GM12878 (cell line): ENCODE measurements at regions not wholly inside any gene's neighbourhood (a gene's known extent, or its start where the extent isn't known, plus 50 kb on each side); places are given as distances from the start of the nearest gene placed in this dataset.

Experiments
- ATAC-seq: fragments of 200-7000 bp; cut with Tn5 transposase; 3 replicates; pipeline ENCODE4 v1.9.1; 2020; ENCODE audit warnings: mild to moderate bottlenecking, moderate library complexity
- BruUV-seq: library from RNA; stranded (reverse); fragments of 400-500 nt; replicated peaks from 2 replicates; lab custom pipeline; 2021; lab: Mats Ljungman, UMichigan
- CTCF ChIA-PET: fragments of 300-600 bp; sonication (Branson Sonifier 250); formaldehyde crosslinking; extraction: SDS; loops from one replicate; lab custom pipeline; 2021; ENCODE audit warnings: inconsistent platforms; lab: Yijun Ruan, JAX
- POLR2A ChIA-PET: fragments of 350-600 bp; formaldehyde crosslinking; extraction: SDS; loops from one replicate; lab custom pipeline; 2021; ENCODE audit warnings: inconsistent platforms; lab: Charles Lee
- RAD21 ChIA-PET: fragments of 300-600 bp; sonication (Branson Sonifier 250); formaldehyde crosslinking; loops from one replicate; lab custom pipeline; 2023; ENCODE audit warnings: antibody characterized with exemption; ENCODE audit not compliant: unreplicated experiment; lab: Charles Lee
- SMC1A ChIA-PET: fragments of 300-600 bp; sonication (Branson Sonifier 250); formaldehyde crosslinking; loops from one replicate; lab custom pipeline; 2023; ENCODE audit not compliant: unreplicated experiment, uncharacterized antibody; lab: Charles Lee
- DNase-seq: peaks from one replicate; pipeline ENCODE4 v3.0.0-alpha.2; 2011; ENCODE audit warnings: low read depth, low spot score
- FAIRE-seq: peaks from 3 replicates; lab custom pipeline; 2011; peaks lifted over from hg19 to GRCh38; lab: Jason Lieb, UNC
- H2AFZ ChIP-seq: 2 replicates; pipeline ENCODE4 v1.6.0; 2011; ENCODE audit warnings: low read depth, low read length, control low read depth; ENCODE audit not compliant: control insufficient read depth
- H3K27ac ChIP-seq: 2 replicates; pipeline ENCODE4 v1.5.1; 2011; ENCODE audit warnings: control low read depth; ENCODE audit not compliant: control insufficient read depth, insufficient read depth
- H3K27me3 ChIP-seq, 2 experiments: replicated peaks in 1 of 2; 2 replicates each; pipeline versions ENCODE4 v1.6.0 to v1.6.1; 2011; ENCODE audit warnings: low read length in 1 of 2; ENCODE audit not compliant: control insufficient read depth in 2 of 2, insufficient read depth in 2 of 2
- H3K36me3 ChIP-seq, 2 experiments: 2 replicates each; pipeline ENCODE4 v1.5.1; 2011; ENCODE audit warnings: low read length in 1 of 2; ENCODE audit not compliant: control insufficient read depth in 2 of 2, insufficient read depth in 2 of 2
- H3K4me1 ChIP-seq: 2 replicates; pipeline ENCODE4 v1.6.1; 2011; ENCODE audit warnings: mild to moderate bottlenecking, low read length, moderate library complexity, mixed read lengths; ENCODE audit not compliant: control insufficient read depth, insufficient read depth
- H3K4me2 ChIP-seq: 2 replicates; pipeline ENCODE4 v1.6.0; 2011; ENCODE audit warnings: control low read depth; ENCODE audit not compliant: control insufficient read depth, insufficient read depth
- H3K4me3 ChIP-seq: fragments of 200-600 bp; sonication (generic); 2 replicates; pipeline ENCODE4 v1.5.1; 2016
- H3K79me2 ChIP-seq: 2 replicates; pipeline ENCODE4 v1.6.0; 2011; ENCODE audit warnings: low read length; ENCODE audit not compliant: control insufficient read depth, insufficient read depth
- H3K9ac ChIP-seq: 2 replicates; pipeline ENCODE4 v1.8.0; 2011; ENCODE audit warnings: low read length, control low read depth, mixed read lengths; ENCODE audit not compliant: control insufficient read depth, insufficient read depth
- H3K9me3 ChIP-seq: replicated peaks from 3 replicates; pipeline ENCODE4 v1.5.1; 2011; ENCODE audit warnings: mild to moderate bottlenecking, low read length; ENCODE audit not compliant: control insufficient read depth, insufficient read depth
- H4K20me1 ChIP-seq: 2 replicates; pipeline ENCODE4 v1.6.0; 2011; ENCODE audit not compliant: control insufficient read depth, insufficient read depth
- ATF3 ChIP-seq: IDR thresholded peaks from 2 replicates; pipeline ENCODE4 v1.6.1; 2011; ENCODE audit warnings: low read depth, mild to moderate bottlenecking, low read length, moderate library complexity, borderline replicate concordance; ENCODE audit errors: extremely low read depth
- CBX3 ChIP-seq: fragments of 200-600 bp; sonication (generic); IDR thresholded peaks from 2 replicates; pipeline ENCODE4 v1.6.1; 2016; ENCODE audit warnings: low read depth, borderline replicate concordance
- HDAC2 ChIP-seq: fragments of 200-600 bp; sonication (generic); IDR thresholded peaks from 2 replicates; pipeline ENCODE4 v1.6.1; 2017
- KLF5 ChIP-seq: fragments of 450-650 bp; IDR thresholded peaks from 2 replicates; pipeline ENCODE4 v1.6.1; 2014; ENCODE audit warnings: mild to moderate bottlenecking; ENCODE audit not compliant: partially characterized antibody
- MAX ChIP-seq: IDR thresholded peaks from 2 replicates; pipeline ENCODE4 v1.6.1; 2012; ENCODE audit warnings: low read depth, low read length, improper control_type of control experiment
- MEF2A ChIP-seq: IDR thresholded peaks from 2 replicates; pipeline ENCODE4 v1.6.1; 2011; ENCODE audit warnings: low read depth, mild to moderate bottlenecking, low read length, moderate library complexity; ENCODE audit not compliant: insufficient read depth
- MTA3 ChIP-seq: IDR thresholded peaks from 2 replicates; pipeline ENCODE4 v1.6.1; 2012; ENCODE audit warnings: low read length, inconsistent platforms, borderline replicate concordance
- MYB ChIP-seq: fragments of 150-350 bp; IDR thresholded peaks from 2 replicates; pipeline ENCODE4 v1.6.1; 2014; ENCODE audit warnings: mild to moderate bottlenecking, low read depth, low read length, borderline replicate concordance
- RB1 ChIP-seq: fragments of 450-650 bp; formaldehyde crosslinking; IDR thresholded peaks from 2 replicates; pipeline ENCODE4 v1.6.1; 2017; ENCODE audit warnings: mild to moderate bottlenecking, borderline replicate concordance
- REST ChIP-seq: IDR thresholded peaks from 2 replicates; pipeline ENCODE4 v1.6.1; 2012; ENCODE audit warnings: mild to moderate bottlenecking, low read depth, low read length
- SIN3A ChIP-seq: IDR thresholded peaks from 2 replicates; pipeline ENCODE4 v1.6.1; 2012; ENCODE audit warnings: low read depth, low read length, improper control_type of control experiment
- SKIL ChIP-seq: fragments of 450-650 bp; IDR thresholded peaks from 2 replicates; pipeline ENCODE4 v1.6.1; 2017; ENCODE audit warnings: mild to moderate bottlenecking, low read depth, inconsistent platforms; ENCODE audit not compliant: poor library complexity, severe bottlenecking
- SUZ12 ChIP-seq: fragments of 200-600 bp; sonication (generic); IDR thresholded peaks from one replicate; pipeline ENCODE4 v1.6.1; 2018; ENCODE audit warnings: antibody characterized with exemption, mild to moderate bottlenecking; ENCODE audit not compliant: unreplicated experiment
- ZNF622 ChIP-seq: fragments of 450-650 bp; IDR thresholded peaks from 2 replicates; pipeline ENCODE4 v1.6.1; 2017; ENCODE audit warnings: mild to moderate bottlenecking, inconsistent platforms
- ZNF687 ChIP-seq: fragments of 450-650 bp; IDR thresholded peaks from 2 replicates; pipeline ENCODE4 v1.6.1; 2017; ENCODE audit warnings: mild to moderate bottlenecking, moderate library complexity
- WGBS: methylation state at CpG from one replicate; pipeline ENCODE4 v1.1.6; 2016; ENCODE audit warnings: low lambda C conversion rate; ENCODE audit not compliant: insufficient replicate concordance, insufficient coverage; ENCODE audit errors: missing lambda C conversion rate; 5-methylcytosine and 5-hydroxymethylcytosine counted together
- in situ Hi-C: fragments of 300-500 bp; cut with MboI; formaldehyde crosslinking; loops from 9 replicates; pipeline ENCODE4 v1.14.3; 2018; ENCODE audit warnings: mixed read lengths
- intact Hi-C: fragments of 100-400 bp; cut with micrococcal nuclease; formaldehyde crosslinking; loops from one replicate; pipeline ENCODE4 v1.14.2; 2022; ENCODE audit not compliant: unreplicated experiment

- H3K4me3 ChIP-seq: no peak overlapping the region
- in situ Hi-C loops: no loop called here
- no peaks in the 10 kb centered on the region for H3K79me2 ChIP-seq
- POLR2A ChIA-PET: no interaction called here
- BruUV-seq: no TSS peak
- intact Hi-C loops: no loop called here
- no peaks in the 10 kb centered on the region for H3K4me1 ChIP-seq
- no peak overlapping the region for H2AFZ ChIP-seq
- no peaks in the 10 kb centered on the region for H4K20me1 ChIP-seq
- no peaks in the 10 kb centered on the region for H3K9me3 ChIP-seq
- H3K4me2 ChIP-seq: no peak overlapping the region
- H3K27ac ChIP-seq: no peak overlapping the region
- no peak overlapping the region for H3K9ac ChIP-seq
- DNase-seq: no peak
- H3K27me3 ChIP-seq: no peaks in the 10 kb centered on the region
- CTCF ChIA-PET: interaction anchor here (2.0 kb wide), 1 partner anchor 260 kb away, joined by 16 read pairs; no protein-coding TSS in a partner anchor
- RAD21 ChIA-PET: no interaction called here
- WGBS: 86% methylated on average over 2 of the region's 2 CpGs
- SMC1A ChIA-PET: interaction anchor here (0.6 to 1.2 kb wide), 2 partner anchors 357 to 361 kb away, joined by 3 read pairs; no protein-coding TSS in a partner anchor
- FAIRE-seq: no peak
- no peak for ATAC-seq
- no peaks in the 10 kb centered on the region for H3K36me3 ChIP-seq
- TF ChIP-seq KLF5 (no peak), HDAC2 (no peak), ATF3 (no peak), ZNF687 (no peak), MAX (no peak), CBX3 (no peak), MTA3 (no peak), ZNF622 (no peak), MEF2A (no peak), SUZ12 (no peak), REST (no peak), SIN3A (no peak), SKIL (no peak), MYB (no peak), RB1 (no peak)
These were observed 204.3 kb downstream of the MBL2 start for GRCh38 chr10:52568309-52568708.
